ENCODE measurements at regions not wholly inside any gene's neighbourhood (a gene's known extent, or its start where the extent isn't known, plus 50 kb on each side); places are given as distances from the start of the nearest gene placed in this dataset.
A peak's percentile ranks its signal among the peaks of the same experiment; 100 is the strongest.

DNA sequence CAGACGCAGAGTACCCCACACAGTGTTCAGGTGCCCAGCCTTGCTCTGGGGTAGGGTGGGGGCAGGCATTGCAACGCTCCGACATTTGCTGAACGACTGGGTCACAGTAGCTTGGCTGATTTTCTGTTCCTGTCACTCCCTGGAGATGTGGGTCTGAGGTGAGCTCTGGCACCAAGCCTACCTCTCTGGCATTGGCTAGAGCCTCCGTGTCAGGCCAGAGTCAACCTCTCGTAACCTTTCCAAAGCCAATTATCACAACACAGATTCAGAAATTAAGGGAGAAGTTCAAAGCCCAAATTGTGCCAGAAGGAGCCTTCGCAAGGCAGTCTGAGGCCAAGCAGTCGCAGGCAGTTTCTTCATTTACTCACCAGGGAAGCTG is 117.2 kb downstream of the IRS2 start:
- Histone ChIP-seq H3K9me3 (ENCODE audit: insufficient read depth, low read depth, low read length) (no peaks in the 10 kb centered on the region), H3K4me1 (ENCODE audit: insufficient read depth, low read length) (0 out of 2 replicates have a peak, but pooled peaks cover 4% of the 10 kb centered on the region), H3K4me3 (ENCODE audit: low read length) (no peak overlapping the region), H3K9ac (ENCODE audit: low read depth, low read length) (no peak overlapping the region), H3K27me3 (ENCODE audit: insufficient read depth, low read length) (no peaks in the 10 kb centered on the region; the same call in 1 of the 2 replicates), H3K36me3 (ENCODE audit: insufficient read depth, low read depth, low read length) (no peaks in the 10 kb centered on the region), H3K27ac (ENCODE audit: low read length) (no peak overlapping the region)

DNA sequence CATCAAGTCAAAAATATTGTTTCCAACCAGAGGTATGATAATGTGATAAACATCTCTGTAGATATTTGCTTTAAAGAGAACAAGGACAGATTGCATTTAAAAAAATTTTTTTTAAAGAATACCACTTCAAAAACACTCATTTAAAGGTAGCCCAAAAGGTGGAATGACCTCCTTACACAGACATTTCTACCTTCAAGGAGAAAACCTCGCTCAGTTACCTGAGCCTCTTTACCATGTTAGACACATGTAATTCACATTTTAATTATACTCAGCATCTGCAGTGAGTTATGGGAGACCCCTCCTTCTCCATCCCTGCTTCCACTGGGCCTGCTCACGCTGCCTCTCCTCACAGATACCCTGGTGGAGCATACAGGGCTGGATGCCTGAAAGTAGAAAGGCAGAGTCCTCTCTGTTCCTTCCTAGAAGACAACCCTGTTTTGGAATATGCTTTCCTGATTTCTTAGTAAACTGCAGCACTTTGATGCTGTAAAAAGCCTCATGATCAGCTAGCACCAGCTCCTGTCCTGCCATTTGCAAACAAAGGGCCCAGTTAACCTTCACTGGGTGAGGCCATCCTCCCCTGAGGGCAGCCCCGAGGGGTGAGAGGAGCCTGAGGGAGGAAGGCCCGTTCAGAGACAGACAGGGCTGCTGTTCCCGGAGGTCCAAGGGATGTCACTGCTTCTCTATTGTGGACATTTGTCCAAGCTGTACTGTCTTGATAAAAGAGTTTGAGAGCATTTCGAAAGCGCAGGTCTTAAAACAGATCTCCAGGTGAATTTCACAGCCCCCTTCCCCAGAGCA is 117.8 kb downstream of the IRS2 start:
- Histone ChIP-seq H3K27ac (ENCODE audit: low read length) (no peak overlapping the region), H3K36me3 (ENCODE audit: insufficient read depth, low read depth, low read length) (no peaks in the 10 kb centered on the region), H3K4me3 (ENCODE audit: low read length) (no peak overlapping the region), H3K4me1 (ENCODE audit: insufficient read depth, low read length) (0 out of 2 replicates have a peak, but pooled peaks cover 4% of the 10 kb centered on the region), H3K9ac (ENCODE audit: low read depth, low read length) (0 out of 2 replicates have a peak overlapping the region, but pooled peaks have one; percentile 1), H3K27me3 (ENCODE audit: insufficient read depth, low read length) (no peaks in the 10 kb centered on the region; the same call in 1 of the 2 replicates), H3K9me3 (ENCODE audit: insufficient read depth, low read depth, low read length) (no peaks in the 10 kb centered on the region)

DNA sequence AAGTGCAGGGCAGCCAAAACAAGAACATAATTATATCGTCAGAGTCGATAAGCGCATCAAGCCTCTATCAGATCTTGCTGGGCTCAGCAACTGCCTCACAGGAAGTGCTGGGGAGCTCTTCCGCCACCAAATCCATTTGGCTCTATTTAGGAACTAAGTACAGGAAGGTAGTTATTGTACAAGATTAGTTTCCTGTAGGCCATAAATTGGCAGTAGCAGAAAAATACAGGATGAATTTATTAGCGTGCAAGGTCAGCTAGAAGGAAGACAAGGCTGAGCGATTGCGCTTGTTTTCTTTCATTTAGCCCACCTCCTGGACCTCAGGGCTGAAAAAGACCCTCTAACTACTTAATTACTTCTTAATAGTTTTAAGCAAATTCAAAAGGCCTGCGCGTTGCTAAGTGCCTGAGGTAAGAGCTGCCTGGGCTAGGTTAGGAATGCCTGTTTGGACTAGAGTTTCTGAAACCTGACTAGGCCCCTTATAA is 118.5 kb downstream of the IRS2 start:
- no peak overlapping the region for H3K4me3 ChIP-seq (ENCODE audit: low read length)
- H3K36me3 ChIP-seq (ENCODE audit: insufficient read depth, low read depth, low read length) = no peaks in the 10 kb centered on the region
- 0 out of 2 replicates have a peak, but pooled peaks cover 4% of the 10 kb centered on the region for H3K4me1 ChIP-seq (ENCODE audit: insufficient read depth, low read length)
- H3K27me3 ChIP-seq (ENCODE audit: insufficient read depth, low read length) = no peaks in the 10 kb centered on the region; the same call in 1 of the 2 replicates
- H3K9ac ChIP-seq (ENCODE audit: low read depth, low read length) = no peak overlapping the region
- H3K27ac ChIP-seq (ENCODE audit: low read length) = no peak overlapping the region
- no peaks in the 10 kb centered on the region for H3K9me3 ChIP-seq (ENCODE audit: insufficient read depth, low read depth, low read length)

DNA sequence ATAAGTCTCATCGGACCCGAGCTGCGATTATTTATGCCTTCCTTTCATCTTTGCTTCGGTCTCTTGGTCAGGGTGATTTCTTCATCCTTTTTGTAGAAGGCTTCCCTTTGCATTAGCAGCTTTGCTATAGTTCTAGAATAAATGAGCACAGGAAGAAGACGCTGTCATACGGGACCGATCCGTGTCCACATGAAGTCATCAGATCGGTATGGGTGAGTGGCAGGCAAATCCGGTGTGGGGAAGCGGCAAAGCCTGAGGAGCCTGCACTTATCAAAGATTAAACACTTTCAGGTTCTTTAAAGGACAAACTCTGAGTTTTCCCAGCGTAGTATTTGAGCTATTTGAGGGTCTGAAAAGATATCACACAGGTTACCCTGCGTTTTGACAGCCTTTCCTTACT is 119.3 kb downstream of the IRS2 start:
- no peaks in the 10 kb centered on the region for H3K36me3 ChIP-seq (ENCODE audit: insufficient read depth, low read depth, low read length)
- H3K4me3 ChIP-seq (ENCODE audit: low read length) = no peak overlapping the region
- no peak overlapping the region for H3K27ac ChIP-seq (ENCODE audit: low read length)
- H3K4me1 ChIP-seq (ENCODE audit: insufficient read depth, low read length) = 0 out of 2 replicates have a peak, but pooled peaks cover 4% of the 10 kb centered on the region
- H3K27me3 ChIP-seq (ENCODE audit: insufficient read depth, low read length) = no peaks in the 10 kb centered on the region; the same call in 1 of the 2 replicates
- H3K9me3 ChIP-seq (ENCODE audit: insufficient read depth, low read depth, low read length) = no peaks in the 10 kb centered on the region
- H3K9ac ChIP-seq (ENCODE audit: low read depth, low read length) = no peak overlapping the region

DNA sequence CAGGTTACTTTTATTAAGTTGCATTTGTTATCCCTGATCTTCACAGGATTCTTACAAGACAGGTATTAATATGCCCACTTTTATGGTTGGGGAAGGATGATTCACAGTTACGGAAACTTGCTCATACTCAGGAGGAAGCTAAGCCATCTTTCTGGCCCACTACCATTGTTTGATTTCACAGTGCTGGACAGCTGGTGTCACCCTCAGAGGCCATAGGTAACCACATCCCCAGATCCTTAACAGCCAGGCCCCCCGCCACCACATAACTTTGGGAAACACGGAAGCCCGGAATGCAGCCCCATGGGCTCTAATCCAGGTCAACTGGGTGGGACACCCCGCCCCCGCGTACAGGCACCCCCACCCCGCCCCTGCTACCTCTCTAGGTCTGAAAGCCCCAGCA is 119.7 kb downstream of the IRS2 start:
- H3K27ac ChIP-seq (ENCODE audit: low read length) = no peak overlapping the region
- H3K27me3 ChIP-seq (ENCODE audit: insufficient read depth, low read length) = no peaks in the 10 kb centered on the region; the same call in 1 of the 2 replicates
- 0 out of 2 replicates have a peak, but pooled peaks cover 4% of the 10 kb centered on the region for H3K4me1 ChIP-seq (ENCODE audit: insufficient read depth, low read length)
- no peaks in the 10 kb centered on the region for H3K9me3 ChIP-seq (ENCODE audit: insufficient read depth, low read depth, low read length)
- no peaks in the 10 kb centered on the region for H3K36me3 ChIP-seq (ENCODE audit: insufficient read depth, low read depth, low read length)
- no peak overlapping the region for H3K4me3 ChIP-seq (ENCODE audit: low read length)
- H3K9ac ChIP-seq (ENCODE audit: low read depth, low read length) = no peak overlapping the region

DNA sequence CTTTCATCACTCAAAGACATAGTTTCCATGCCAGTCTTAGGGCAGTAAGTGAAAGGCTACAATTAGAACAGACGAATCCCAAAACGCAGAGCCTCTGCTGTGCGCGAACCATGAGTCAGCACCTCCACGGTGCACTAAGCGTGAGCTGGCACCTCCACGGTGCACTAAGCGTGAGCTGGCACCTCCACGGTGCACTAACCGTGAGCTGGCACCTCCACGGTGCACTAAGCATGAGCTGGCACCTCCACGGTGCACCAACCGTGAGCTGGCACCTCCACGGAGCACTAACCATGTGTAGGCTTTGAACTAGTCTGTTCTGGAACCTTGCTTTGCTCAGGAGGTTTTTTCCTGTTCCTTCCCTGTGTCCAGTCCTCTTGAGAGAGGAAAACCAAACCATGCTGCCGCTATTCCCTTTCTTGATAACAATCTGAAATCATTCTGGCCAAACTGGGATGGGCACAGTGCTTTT is 120.6 kb downstream of the IRS2 start:
- Histone ChIP-seq H3K4me3 (ENCODE audit: low read length) (no peak overlapping the region), H3K4me1 (ENCODE audit: insufficient read depth, low read length) (0 out of 2 replicates have a peak, but pooled peaks cover 4% of the 10 kb centered on the region), H3K27ac (ENCODE audit: low read length) (no peak overlapping the region), H3K36me3 (ENCODE audit: insufficient read depth, low read depth, low read length) (no peaks in the 10 kb centered on the region), H3K9ac (ENCODE audit: low read depth, low read length) (no peak overlapping the region), H3K27me3 (ENCODE audit: insufficient read depth, low read length) (no peaks in the 10 kb centered on the region; the same call in 1 of the 2 replicates), H3K9me3 (ENCODE audit: insufficient read depth, low read depth, low read length) (no peaks in the 10 kb centered on the region)

DNA sequence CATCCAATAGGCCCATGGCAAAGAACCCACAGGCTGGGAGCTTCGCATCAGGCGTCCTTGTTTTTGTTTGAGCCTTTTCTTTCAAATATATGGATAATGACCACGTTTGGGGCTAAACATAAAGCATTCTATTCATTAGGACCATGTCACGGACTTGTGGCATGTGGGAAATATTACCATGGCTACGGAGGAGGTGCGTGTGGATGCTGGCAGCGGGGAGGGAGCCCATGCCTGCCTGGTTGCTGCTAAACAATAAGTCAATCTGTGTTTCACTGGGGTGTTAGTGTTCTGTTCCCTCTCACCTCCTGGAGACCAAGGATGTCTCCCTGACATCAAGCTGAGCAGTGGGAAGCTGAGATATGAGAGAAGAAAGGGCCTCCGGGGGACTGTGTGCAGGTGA is 121.1 kb downstream of the IRS2 start:
- H3K4me1 ChIP-seq (ENCODE audit: insufficient read depth, low read length) = 0 out of 2 replicates have a peak, but pooled peaks cover 4% of the 10 kb centered on the region
- no peak overlapping the region for H3K27ac ChIP-seq (ENCODE audit: low read length)
- H3K27me3 ChIP-seq (ENCODE audit: insufficient read depth, low read length) = no peaks in the 10 kb centered on the region; the same call in 1 of the 2 replicates
- no peaks in the 10 kb centered on the region for H3K36me3 ChIP-seq (ENCODE audit: insufficient read depth, low read depth, low read length)
- no peaks in the 10 kb centered on the region for H3K9me3 ChIP-seq (ENCODE audit: insufficient read depth, low read depth, low read length)
- no peak overlapping the region for H3K9ac ChIP-seq (ENCODE audit: low read depth, low read length)
- no peak overlapping the region for H3K4me3 ChIP-seq (ENCODE audit: low read length)

DNA sequence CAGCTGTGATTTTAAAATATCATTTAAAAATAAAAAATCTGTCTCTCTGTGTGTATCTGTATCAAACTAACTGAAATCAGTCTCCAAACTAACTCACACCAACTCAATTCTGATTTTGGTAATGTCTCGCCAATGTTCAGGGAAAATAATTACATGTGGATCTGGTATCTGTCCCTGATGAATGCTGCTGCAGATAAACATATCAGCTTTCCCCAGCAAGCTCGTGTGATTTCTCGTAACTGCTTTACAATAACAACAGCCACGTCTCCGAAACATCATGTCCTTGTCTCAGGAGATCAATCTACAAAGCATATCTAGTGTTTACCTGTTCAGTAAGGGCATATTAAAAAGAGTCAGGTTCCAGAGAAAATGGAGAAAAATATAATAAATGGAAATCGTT is 129.0 kb downstream of the IRS2 start:
- H3K36me3 ChIP-seq (ENCODE audit: insufficient read depth, low read depth, low read length) = no peaks in the 10 kb centered on the region
- no peak overlapping the region for H3K27ac ChIP-seq (ENCODE audit: low read length)
- H3K9ac ChIP-seq (ENCODE audit: low read depth, low read length) = no peak overlapping the region
- no peak overlapping the region for H3K4me3 ChIP-seq (ENCODE audit: low read length)
- no peaks in the 10 kb centered on the region for H3K4me1 ChIP-seq (ENCODE audit: insufficient read depth, low read length)
- no peaks in the 10 kb centered on the region for H3K9me3 ChIP-seq (ENCODE audit: insufficient read depth, low read depth, low read length)
- no peaks in the 10 kb centered on the region for H3K27me3 ChIP-seq (ENCODE audit: insufficient read depth, low read length)

DNA sequence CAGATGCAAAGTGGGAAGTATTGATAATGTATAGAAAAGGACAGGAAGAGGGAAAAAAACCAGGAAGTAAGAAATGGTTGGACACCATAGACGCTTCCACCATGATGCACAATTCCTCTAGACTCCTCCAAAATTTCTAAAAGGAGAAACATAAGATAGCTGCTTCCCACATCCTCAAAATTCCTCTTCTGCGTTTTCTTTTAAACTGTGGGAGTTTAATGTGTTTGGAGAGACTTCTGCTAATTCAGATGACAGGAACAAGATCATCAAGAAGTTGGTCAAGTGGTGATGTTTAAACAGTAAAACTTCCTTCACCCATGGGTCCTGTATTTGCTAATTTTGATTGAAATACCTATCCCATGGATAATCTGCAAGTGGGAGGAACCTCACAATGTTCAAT is 130.2 kb downstream of the IRS2 start:
- no peaks in the 10 kb centered on the region for H3K9me3 ChIP-seq (ENCODE audit: insufficient read depth, low read depth, low read length)
- H3K27ac ChIP-seq (ENCODE audit: low read length) = no peak overlapping the region
- H3K4me3 ChIP-seq (ENCODE audit: low read length) = no peak overlapping the region
- H3K4me1 ChIP-seq (ENCODE audit: insufficient read depth, low read length) = no peaks in the 10 kb centered on the region
- no peaks in the 10 kb centered on the region for H3K36me3 ChIP-seq (ENCODE audit: insufficient read depth, low read depth, low read length)
- no peaks in the 10 kb centered on the region for H3K27me3 ChIP-seq (ENCODE audit: insufficient read depth, low read length)
- no peak overlapping the region for H3K9ac ChIP-seq (ENCODE audit: low read depth, low read length)

DNA sequence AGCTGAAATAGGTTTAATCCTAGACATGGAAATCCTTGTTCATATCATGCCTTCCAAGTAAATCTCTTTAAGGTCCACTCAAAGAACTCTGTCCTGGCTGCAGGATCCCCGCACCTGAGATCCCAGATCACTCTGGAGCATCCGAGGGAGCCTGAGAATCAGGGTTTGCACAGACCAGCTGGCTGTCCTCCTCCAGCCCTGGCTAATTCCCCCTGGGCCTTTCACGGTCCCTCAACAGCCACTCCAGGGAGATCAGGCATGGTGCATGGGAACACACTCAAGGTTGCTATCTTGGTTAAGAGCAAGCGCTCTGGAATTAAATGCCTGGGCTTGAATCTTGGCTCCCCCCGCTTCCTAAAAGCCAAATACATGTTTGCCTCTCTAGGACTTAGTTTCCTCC is 130.8 kb downstream of the IRS2 start:
- no peak overlapping the region for H3K27ac ChIP-seq (ENCODE audit: low read length)
- no peaks in the 10 kb centered on the region for H3K9me3 ChIP-seq (ENCODE audit: insufficient read depth, low read depth, low read length)

DNA sequence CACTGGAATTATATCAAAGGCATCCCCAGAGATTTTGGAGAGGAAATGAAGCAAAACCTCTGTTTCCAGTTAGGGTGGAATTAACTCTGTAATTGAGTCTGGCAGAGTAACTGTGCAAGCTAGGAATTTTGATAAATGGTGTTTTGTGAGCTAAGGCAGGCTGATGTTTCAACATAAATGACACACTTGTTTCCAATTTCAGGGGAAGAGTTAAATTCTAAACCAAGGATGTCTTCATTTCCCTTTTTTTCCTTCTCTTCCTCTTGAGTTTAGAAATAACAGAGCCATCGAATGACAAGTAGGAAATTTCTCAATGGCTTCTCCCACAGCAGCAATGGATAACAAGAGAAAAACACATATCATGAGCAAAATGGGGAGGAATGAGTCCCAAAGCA is 131.2 kb downstream of the IRS2 start:
- no peaks in the 10 kb centered on the region for H3K4me1 ChIP-seq (ENCODE audit: insufficient read depth, low read length)
- no peak overlapping the region for H3K4me3 ChIP-seq (ENCODE audit: low read length)
- H3K9ac ChIP-seq (ENCODE audit: low read depth, low read length) = no peak overlapping the region
- H3K9me3 ChIP-seq (ENCODE audit: insufficient read depth, low read depth, low read length) = no peaks in the 10 kb centered on the region
- no peak overlapping the region for H3K27ac ChIP-seq (ENCODE audit: low read length)
- no peaks in the 10 kb centered on the region for H3K27me3 ChIP-seq (ENCODE audit: insufficient read depth, low read length)
- no peaks in the 10 kb centered on the region for H3K36me3 ChIP-seq (ENCODE audit: insufficient read depth, low read depth, low read length)

More for the DNA sequence above, 130.8 kb downstream of the IRS2 start:
- H3K9ac ChIP-seq (ENCODE audit: low read depth, low read length) = no peak overlapping the region
- H3K4me1 ChIP-seq (ENCODE audit: insufficient read depth, low read length) = no peaks in the 10 kb centered on the region
- H3K4me3 ChIP-seq (ENCODE audit: low read length) = no peak overlapping the region
- H3K36me3 ChIP-seq (ENCODE audit: insufficient read depth, low read depth, low read length) = no peaks in the 10 kb centered on the region
- H3K27me3 ChIP-seq (ENCODE audit: insufficient read depth, low read length) = no peaks in the 10 kb centered on the region

Data from iPS-20b (cell line).